GM23248 (cell line): ENCODE measurements at regions not wholly inside any gene's neighbourhood (a gene's known extent, or its start where the extent isn't known, plus 50 kb on each side); places are given as distances from the start of the nearest gene placed in this dataset.

Experiments used
- DNase-seq: peaks from one replicate; pipeline ENCODE4 v3.0.0-alpha.2; 2015
- H2AFZ ChIP-seq: fragments of 200-600 bp; sonication (generic); 2 replicates; pipeline ENCODE4 v1.6.1; 2016; ENCODE audit warnings: antibody characterized with exemption
- H3F3A ChIP-seq: fragments of 200-600 bp; sonication (generic); 2 replicates; pipeline ENCODE4 v1.6.1; 2016; ENCODE audit warnings: mild to moderate bottlenecking, antibody characterized with exemption, mixed run types; ENCODE audit not compliant: insufficient read depth
- H3K27ac ChIP-seq: fragments of 200-600 bp; sonication (generic); 2 replicates; pipeline ENCODE4 v1.5.1; 2016; ENCODE audit warnings: mild to moderate bottlenecking
- H3K27me3 ChIP-seq: fragments of 200-600 bp; sonication (generic); replicated peaks from 2 replicates; pipeline ENCODE4 v1.6.1; 2016; ENCODE audit warnings: mild to moderate bottlenecking; ENCODE audit not compliant: insufficient read depth
- H3K36me3 ChIP-seq: fragments of 200-600 bp; sonication (generic); 2 replicates; pipeline ENCODE4 v1.6.1; 2016; ENCODE audit warnings: low read depth, mild to moderate bottlenecking
- H3K4me1 ChIP-seq: fragments of 200-600 bp; sonication (generic); 2 replicates; pipeline ENCODE4 v1.6.1; 2016; ENCODE audit warnings: mild to moderate bottlenecking; ENCODE audit not compliant: insufficient read depth
- H3K4me2 ChIP-seq: fragments of 200-600 bp; sonication (generic); one replicate; pipeline ENCODE4 v1.6.1; 2016; ENCODE audit warnings: mild to moderate bottlenecking; ENCODE audit not compliant: unreplicated experiment
- H3K4me3 ChIP-seq: fragments of 200-600 bp; sonication (generic); 2 replicates; pipeline ENCODE4 v1.5.1; 2016; ENCODE audit warnings: mild to moderate bottlenecking
- H3K79me2 ChIP-seq: fragments of 200-600 bp; sonication (generic); 2 replicates; pipeline ENCODE4 v1.6.1; 2016; ENCODE audit warnings: mild to moderate bottlenecking; ENCODE audit not compliant: insufficient read depth
- H3K9ac ChIP-seq: fragments of 200-600 bp; sonication (generic); 2 replicates; pipeline ENCODE4 v1.6.1; 2016; ENCODE audit warnings: mild to moderate bottlenecking
- H3K9me2 ChIP-seq: fragments of 200-600 bp; sonication (generic); 2 replicates; pipeline ENCODE4 v1.6.1; 2016; ENCODE audit warnings: mixed run types, mild to moderate bottlenecking, moderate library complexity; ENCODE audit not compliant: insufficient read depth
- H3K9me3 ChIP-seq: fragments of 200-600 bp; sonication (generic); one replicate; pipeline ENCODE4 v1.6.1; 2017; ENCODE audit warnings: low read depth
- H4K20me1 ChIP-seq: fragments of 200-600 bp; sonication (generic); 2 replicates; pipeline ENCODE4 v1.6.0; 2016; ENCODE audit not compliant: insufficient read depth
- EZH2 ChIP-seq: fragments of 200-600 bp; sonication (generic); IDR thresholded peaks from 2 replicates; pipeline ENCODE4 v1.6.1; 2018; ENCODE audit warnings: antibody characterized with exemption, mild to moderate bottlenecking; ENCODE audit not compliant: insufficient read depth, poor library complexity, severe bottlenecking
- EZH2phosphoT487 ChIP-seq: fragments of 200-600 bp; sonication (generic); IDR thresholded peaks from 2 replicates; pipeline ENCODE4 v1.6.1; 2018; ENCODE audit warnings: antibody characterized with exemption, moderate library complexity, mild to moderate bottlenecking, low read depth; ENCODE audit not compliant: insufficient read depth
- WGBS, 2 experiments: methylation state at CpG; one replicate each; pipeline ENCODE4 v1.1.6; 2015 to 2017; ENCODE audit warnings: low lambda C conversion rate in 2 of 2, low coverage in 1 of 2; ENCODE audit errors: missing lambda C conversion rate in 2 of 2; 5-methylcytosine and 5-hydroxymethylcytosine counted together
- in situ Hi-C: fragments of 300-500 bp; cut with MboI; formaldehyde crosslinking; loops from 2 replicates; pipeline ENCODE4 v1.15.0; 2020

DNA sequence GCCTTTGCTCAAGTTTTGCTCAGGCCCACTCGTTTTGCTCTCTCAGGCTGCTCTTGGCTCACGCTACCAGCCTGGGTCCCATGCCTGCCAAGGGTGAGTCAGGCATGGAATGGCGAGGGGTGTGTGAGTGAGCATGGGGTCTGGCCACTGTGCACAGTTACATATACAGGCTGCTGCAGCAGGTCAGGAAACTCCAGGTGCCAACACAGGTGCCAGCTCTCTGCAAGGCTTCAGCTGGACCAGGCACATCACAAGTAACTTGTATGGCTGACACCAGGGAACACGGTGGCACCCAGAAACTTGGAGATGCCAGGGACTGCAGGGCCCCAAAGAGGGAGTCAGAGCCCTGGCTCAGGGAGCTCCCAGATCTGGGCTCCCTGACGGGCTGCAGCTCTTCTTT lies 146.8 kb downstream of the BTBD3 start:
- Histone ChIP-seq H3K4me3 (no peak overlapping the region), H3K9ac (no peak overlapping the region), H3K4me2 (no peak overlapping the region), H3K27me3 (no peaks in the 10 kb centered on the region), H3K36me3 (no peaks in the 10 kb centered on the region), H3K27ac (no peak overlapping the region), H4K20me1 (no peaks in the 10 kb centered on the region), H3K9me3 (no peaks in the 10 kb centered on the region), H2AFZ (no peak overlapping the region), H3F3A (no peaks in the 10 kb centered on the region), H3K79me2 (no peaks in the 10 kb centered on the region), H3K4me1 (no peaks in the 10 kb centered on the region), H3K9me2 (no peaks in the 10 kb centered on the region)
- in situ Hi-C loops = no loop called here
- TF ChIP-seq EZH2phosphoT487 (no peak), EZH2 (no peak)
- WGBS, 2 experiments = 11 to 19% methylated on average over 5 of the region's 5 CpGs
- no peak for DNase-seq

DNA sequence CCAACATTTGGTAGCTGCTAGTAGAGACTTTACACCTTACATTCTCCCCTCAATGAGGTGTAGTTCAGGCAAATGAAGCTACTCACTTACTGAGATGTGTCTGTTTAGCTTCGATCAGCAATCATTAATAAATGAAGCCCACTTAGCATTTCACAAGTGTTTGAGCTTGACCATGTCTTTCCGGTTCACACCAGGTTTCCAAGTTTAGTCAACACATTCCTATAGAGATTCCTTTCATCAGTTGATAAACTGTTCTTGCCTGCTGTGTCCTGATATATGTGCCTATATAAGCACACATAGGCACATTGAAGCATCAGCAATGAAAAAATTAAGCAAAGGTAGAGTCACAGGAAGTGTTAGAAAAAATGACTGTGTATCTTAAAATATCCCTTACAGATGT lies 150.0 kb downstream of the BTBD3 start:
- DNase-seq = no peak
- H3K9me3 ChIP-seq = no peaks in the 10 kb centered on the region
- H3K79me2 ChIP-seq = no peaks in the 10 kb centered on the region
- H3K4me1 ChIP-seq = no peaks in the 10 kb centered on the region
- in situ Hi-C loops = no loop called here
- H4K20me1 ChIP-seq = no peaks in the 10 kb centered on the region
- H3K27ac ChIP-seq = no peak overlapping the region
- H3K27me3 ChIP-seq = no peaks in the 10 kb centered on the region
- TF ChIP-seq EZH2 = no peak
- TF ChIP-seq EZH2phosphoT487 = no peak
- no peaks in the 10 kb centered on the region for H3K36me3 ChIP-seq
- H3F3A ChIP-seq = no peaks in the 10 kb centered on the region
- H3K9me2 ChIP-seq = no peaks in the 10 kb centered on the region
- H2AFZ ChIP-seq = no peak overlapping the region
- 45 to 52% methylated on average over 2 of the region's 2 CpGs for WGBS, 2 experiments
- H3K4me2 ChIP-seq = no peak overlapping the region
- H3K9ac ChIP-seq = no peak overlapping the region
- no peak overlapping the region for H3K4me3 ChIP-seq

DNA sequence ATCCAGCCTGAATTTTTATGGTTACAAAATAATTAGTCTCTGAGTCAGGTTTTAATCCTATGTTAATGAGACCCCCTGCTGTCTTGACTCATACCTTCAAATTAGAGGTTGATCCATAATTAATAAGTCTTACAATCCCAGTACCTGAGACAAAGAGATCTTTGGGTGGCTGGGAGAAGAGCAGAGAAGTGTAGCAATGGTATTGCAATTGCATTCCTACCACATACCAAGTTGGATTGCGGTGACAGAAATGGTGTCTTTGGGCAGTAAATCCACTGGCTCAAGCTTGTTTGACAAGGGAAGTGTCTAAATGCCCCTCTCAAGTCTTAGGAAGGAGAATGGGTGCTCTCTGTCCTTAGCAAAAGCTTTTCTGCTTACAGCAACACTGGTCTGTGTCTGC lies 150.4 kb downstream of the BTBD3 start:
- Histone ChIP-seq H3K27me3 (no peaks in the 10 kb centered on the region), H3K27ac (no peak overlapping the region), H3K36me3 (no peaks in the 10 kb centered on the region), H3K9me2 (no peaks in the 10 kb centered on the region), H3K79me2 (no peaks in the 10 kb centered on the region), H3K9me3 (no peaks in the 10 kb centered on the region), H3K4me1 (no peaks in the 10 kb centered on the region), H2AFZ (no peak overlapping the region), H3F3A (no peaks in the 10 kb centered on the region), H4K20me1 (no peaks in the 10 kb centered on the region), H3K4me2 (no peak overlapping the region), H3K9ac (no peak overlapping the region), H3K4me3 (no peak overlapping the region)
- no peak for DNase-seq
- TF ChIP-seq EZH2phosphoT487 = no peak
- no peak for TF ChIP-seq EZH2
- in situ Hi-C loops = no loop called here
- 48 to 52% methylated on average over 1 of the region's 1 CpG for WGBS, 2 experiments

DNA sequence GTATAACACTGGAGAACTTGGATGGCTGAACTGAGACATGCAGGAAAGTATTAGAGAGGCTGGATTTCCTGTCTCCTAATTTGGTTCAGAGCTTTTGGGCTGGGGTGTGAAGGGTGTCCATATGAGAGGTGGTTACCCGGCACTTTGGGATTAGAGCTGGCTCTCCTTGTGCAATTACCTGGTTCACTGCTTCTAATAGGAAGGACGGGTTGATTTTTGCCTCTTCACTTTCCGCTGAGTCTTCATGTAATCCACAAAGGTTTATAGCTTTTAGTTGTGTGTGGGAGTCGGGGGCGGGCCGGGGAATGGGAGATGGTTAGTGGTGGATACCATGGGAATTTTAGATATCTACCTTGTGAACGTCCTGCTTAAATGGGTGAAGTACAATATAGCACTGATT lies 151.5 kb downstream of the BTBD3 start:
- DNase-seq = no peak
- no peak overlapping the region for H3K4me3 ChIP-seq
- H3K9me2 ChIP-seq = no peaks in the 10 kb centered on the region
- H2AFZ ChIP-seq = no peak overlapping the region
- no peak overlapping the region for H3K4me2 ChIP-seq
- TF ChIP-seq EZH2phosphoT487 (no peak), EZH2 (no peak)
- WGBS, 2 experiments = 47 to 57% methylated on average over 7 of the region's 7 CpGs
- H3F3A ChIP-seq = no peaks in the 10 kb centered on the region
- H3K79me2 ChIP-seq = no peaks in the 10 kb centered on the region
- no peaks in the 10 kb centered on the region for H3K4me1 ChIP-seq
- no peaks in the 10 kb centered on the region for H3K36me3 ChIP-seq
- H4K20me1 ChIP-seq = no peaks in the 10 kb centered on the region
- no peak overlapping the region for H3K27ac ChIP-seq
- in situ Hi-C loops = no loop called here
- H3K27me3 ChIP-seq = no peaks in the 10 kb centered on the region
- H3K9me3 ChIP-seq = no peaks in the 10 kb centered on the region
- H3K9ac ChIP-seq = no peak overlapping the region
